IMR-90 (cell line): ENCODE measurements at regions not wholly inside any gene's neighbourhood (a gene's known extent, or its start where the extent isn't known, plus 50 kb on each side); places are given as distances from the start of the nearest gene placed in this dataset.

Source experiments
- ATAC-seq: fragments of 200-7000 bp; cut with Tn5 transposase; 2 replicates; pipeline ENCODE4 v1.9.1; 2020; ENCODE audit warnings: low read depth, mild to moderate bottlenecking, moderate library complexity
- BruUV-seq: library from RNA; stranded (reverse); fragments of 400-500 nt; replicated peaks from 2 replicates; lab custom pipeline; 2021; lab: Mats Ljungman, UMichigan
- CTCF ChIA-PET: fragments of 300-600 bp; formaldehyde crosslinking; extraction: SDS; loops from one replicate; lab custom pipeline; 2021; ENCODE audit warnings: antibody characterized with exemption; lab: Yijun Ruan, JAX
- POLR2A ChIA-PET: fragments of 300-600 bp; sonication (Branson Sonifier 250); formaldehyde crosslinking; loops from one replicate; lab custom pipeline; 2022; ENCODE audit warnings: antibody characterized with exemption; ENCODE audit not compliant: unreplicated experiment; lab: Charles Lee
- DNase-seq: peaks from one replicate; pipeline ENCODE4 v3.0.0; 2013
- H2AFZ ChIP-seq: replicated peaks from 2 replicates; pipeline ENCODE3; 2013; ENCODE audit warnings: low read length, mild to moderate bottlenecking; ENCODE audit not compliant: poor library complexity
- H2AK5ac ChIP-seq: 2 replicates; pipeline ENCODE4 v1.6.1; 2013; ENCODE audit warnings: low read depth, low read length, inconsistent platforms
- H2AK9ac ChIP-seq: replicated peaks from 2 replicates; pipeline ENCODE3; 2013; ENCODE audit warnings: mild to moderate bottlenecking, low read depth, low read length, moderate library complexity; ENCODE audit not compliant: poor library complexity
- H2BK120ac ChIP-seq: 2 replicates; pipeline ENCODE4 v1.6.1; 2013; ENCODE audit warnings: low read depth, low read length, inconsistent platforms
- H2BK15ac ChIP-seq: 3 replicates; pipeline ENCODE4 v1.6.1; 2013; ENCODE audit warnings: low read depth, low read length, inconsistent platforms
- H2BK20ac ChIP-seq: 2 replicates; pipeline ENCODE4 v1.6.1; 2013; ENCODE audit warnings: low read depth, mild to moderate bottlenecking, inconsistent platforms, low read length, moderate library complexity
- H2BK5ac ChIP-seq: 2 replicates; pipeline ENCODE4 v1.6.1; 2013; ENCODE audit warnings: mild to moderate bottlenecking, low read depth, low read length, inconsistent platforms; ENCODE audit not compliant: poor library complexity, severe bottlenecking
- H3K14ac ChIP-seq: replicated peaks from 2 replicates; pipeline ENCODE4 v1.6.1; 2013; ENCODE audit warnings: low read depth, low read length, inconsistent platforms
- H3K18ac ChIP-seq: 2 replicates; pipeline ENCODE4 v1.6.1; 2013; ENCODE audit warnings: low read depth, low read length, control low read depth
- H3K23ac ChIP-seq: 2 replicates; pipeline ENCODE4 v1.6.1; 2013; ENCODE audit warnings: low read depth, low read length, inconsistent platforms
- H3K27ac ChIP-seq: 2 replicates; pipeline ENCODE4 v1.5.1; 2013; ENCODE audit warnings: mild to moderate bottlenecking, control low read depth, low read length; ENCODE audit not compliant: insufficient read depth
- H3K27me3 ChIP-seq: 2 replicates; pipeline ENCODE4 v1.6.1; 2013; ENCODE audit warnings: low read length; ENCODE audit not compliant: control insufficient read depth, insufficient read depth
- H3K36me3 ChIP-seq: 2 replicates; pipeline ENCODE4 v1.6.1; 2013; ENCODE audit warnings: low read length, mixed read lengths; ENCODE audit not compliant: control insufficient read depth, insufficient read depth
- H3K4ac ChIP-seq: 2 replicates; pipeline ENCODE4 v1.6.1; 2013; ENCODE audit warnings: low read depth, low read length, inconsistent platforms
- H3K4me1 ChIP-seq: 2 replicates; pipeline ENCODE4 v1.6.1; 2013; ENCODE audit warnings: low read length, mixed read lengths; ENCODE audit not compliant: control insufficient read depth, insufficient read depth
- H3K4me2 ChIP-seq: 2 replicates; pipeline ENCODE4 v1.6.1; 2013; ENCODE audit warnings: low read depth, mild to moderate bottlenecking, control low read depth, low read length, moderate library complexity
- H3K4me3 ChIP-seq: 2 replicates; pipeline ENCODE4 v1.5.1; 2013; ENCODE audit warnings: low read depth, mild to moderate bottlenecking, control low read depth, low read length, moderate library complexity; ENCODE audit not compliant: insufficient read depth
- H3K56ac ChIP-seq: 2 replicates; pipeline ENCODE4 v1.6.1; 2013; ENCODE audit warnings: low read length, inconsistent platforms; ENCODE audit not compliant: insufficient read depth; ENCODE audit errors: extremely low read depth
- H3K79me1 ChIP-seq, 2 experiments: 2 replicates each; pipeline ENCODE4 v1.6.1; 2013; ENCODE audit warnings: low read length in 2 of 2, inconsistent platforms in 1 of 2, low read depth in 1 of 2
- H3K9ac ChIP-seq: 2 replicates; pipeline ENCODE4 v1.6.1; 2013; ENCODE audit warnings: low read depth, low read length, control low read depth
- H3K9me1 ChIP-seq: 2 replicates; pipeline ENCODE4 v1.6.1; 2013; ENCODE audit warnings: low read length, inconsistent platforms; ENCODE audit not compliant: insufficient read depth
- H3K9me3 ChIP-seq: 2 replicates; pipeline ENCODE4 v1.6.1; 2013; ENCODE audit warnings: low read length; ENCODE audit not compliant: control insufficient read depth, insufficient read depth
- H4K20me1 ChIP-seq: 2 replicates; pipeline ENCODE4 v1.6.1; 2013; ENCODE audit warnings: low read length, inconsistent platforms; ENCODE audit not compliant: insufficient read depth
- H4K5ac ChIP-seq: 2 replicates; pipeline ENCODE4 v1.6.1; 2013; ENCODE audit warnings: mild to moderate bottlenecking, low read depth, low read length, control low read depth
- H4K8ac ChIP-seq, 2 experiments: 2 replicates each; pipeline ENCODE4 v1.6.1; 2013; ENCODE audit warnings: low read depth in 2 of 2, low read length in 2 of 2, control low read depth in 1 of 2, inconsistent platforms in 1 of 2
- H4K91ac ChIP-seq: 2 replicates; pipeline ENCODE4 v1.6.1; 2013; ENCODE audit warnings: low read depth, low read length, inconsistent platforms; ENCODE audit not compliant: insufficient read depth
- BHLHE40 ChIP-seq: fragments of 150-350 bp; IDR thresholded peaks from 2 replicates; pipeline ENCODE4 v1.6.1; 2016; ENCODE audit warnings: mild to moderate bottlenecking, low read depth, low read length
- CEBPB ChIP-seq: IDR thresholded peaks from 2 replicates; pipeline ENCODE4 v1.6.1; 2012; ENCODE audit warnings: low read depth, low read length, improper control_type of control experiment
- CHD1 ChIP-seq: IDR thresholded peaks from 2 replicates; pipeline ENCODE4 v1.6.1; 2012; ENCODE audit warnings: low read depth, low read length, improper control_type of control experiment
- FOS ChIP-seq: fragments of 150-350 bp; IDR thresholded peaks from 2 replicates; pipeline ENCODE4 v1.6.1; 2016; ENCODE audit warnings: low read depth, low read length
- MAFK ChIP-seq: IDR thresholded peaks from 2 replicates; pipeline ENCODE4 v1.6.1; 2012; ENCODE audit warnings: low read depth, low read length, improper control_type of control experiment
- MAZ ChIP-seq: IDR thresholded peaks from 2 replicates; pipeline ENCODE4 v1.6.1; 2012; ENCODE audit warnings: low read depth, mild to moderate bottlenecking, low read length, improper control_type of control experiment, moderate library complexity, borderline replicate concordance
- MXI1 ChIP-seq: IDR thresholded peaks from 2 replicates; pipeline ENCODE4 v1.6.1; 2012; ENCODE audit warnings: low read depth, mild to moderate bottlenecking, low read length, moderate library complexity, borderline replicate concordance
- NFE2L2 ChIP-seq: fragments of 150-350 bp; IDR thresholded peaks from 2 replicates; pipeline ENCODE4 v1.6.1; 2016; ENCODE audit warnings: low read depth, mild to moderate bottlenecking, low read length
- POLR2A ChIP-seq: IDR thresholded peaks from 2 replicates; pipeline ENCODE4 v1.6.1; 2012; ENCODE audit warnings: mild to moderate bottlenecking, low read depth, low read length
- RAD21 ChIP-seq: IDR thresholded peaks from 2 replicates; pipeline ENCODE4 v1.6.1; 2012; ENCODE audit warnings: low read length, improper control_type of control experiment
- RCOR1 ChIP-seq: IDR thresholded peaks from 2 replicates; pipeline ENCODE4 v1.6.1; 2012; ENCODE audit warnings: mild to moderate bottlenecking, low read length, improper control_type of control experiment; ENCODE audit not compliant: insufficient replicate concordance
- RFX5 ChIP-seq: IDR thresholded peaks from 2 replicates; pipeline ENCODE4 v1.8.0; 2012; ENCODE audit warnings: low read depth, mild to moderate bottlenecking, low read length, moderate library complexity
- SMC3 ChIP-seq: fragments of 150-350 bp; IDR thresholded peaks from 2 replicates; pipeline ENCODE4 v1.6.1; 2016; ENCODE audit warnings: low read depth, mild to moderate bottlenecking, antibody characterized with exemption, low read length, moderate library complexity
- dilution Hi-C: fragments of 300-500 bp; cut with HindIII; formaldehyde crosslinking; loops from one replicate; pipeline ENCODE4 v1.14.3; 2018; ENCODE audit warnings: low sequenced_read_pairs; ENCODE audit not compliant: unreplicated experiment
- in situ Hi-C: fragments of 300-500 bp; cut with MboI; formaldehyde crosslinking; loops from 3 replicates; pipeline ENCODE4 v1.14.3; 2019; ENCODE audit warnings: low sequenced_read_pairs, inconsistent platforms, mixed read lengths
- intact Hi-C: fragments of 100-400 bp; cut with micrococcal nuclease; formaldehyde crosslinking; loops from 2 replicates; pipeline ENCODE4 v1.10.0; 2022
- TF ChIP-seq, protein P1 (sequence below): conservative IDR thresholded peaks from 2 replicates; pipeline ENCODE4 v1.5.1; 2012; ENCODE audit warnings: mild to moderate bottlenecking, low read depth, low read length, improper control_type of control experiment
- TF ChIP-seq, protein P2 (sequence below): fragments of 150-350 bp; IDR thresholded peaks from 2 replicates; pipeline ENCODE4 v1.6.1; 2016; ENCODE audit warnings: low read depth, mild to moderate bottlenecking, low read length, moderate library complexity, borderline replicate concordance
- TF ChIP-seq, protein P3 (sequence below): fragments of 150-350 bp; IDR thresholded peaks from 2 replicates; pipeline ENCODE4 v1.6.1; 2017; ENCODE audit warnings: mild to moderate bottlenecking, antibody characterized with exemption, low read length, low read depth

DNA sequence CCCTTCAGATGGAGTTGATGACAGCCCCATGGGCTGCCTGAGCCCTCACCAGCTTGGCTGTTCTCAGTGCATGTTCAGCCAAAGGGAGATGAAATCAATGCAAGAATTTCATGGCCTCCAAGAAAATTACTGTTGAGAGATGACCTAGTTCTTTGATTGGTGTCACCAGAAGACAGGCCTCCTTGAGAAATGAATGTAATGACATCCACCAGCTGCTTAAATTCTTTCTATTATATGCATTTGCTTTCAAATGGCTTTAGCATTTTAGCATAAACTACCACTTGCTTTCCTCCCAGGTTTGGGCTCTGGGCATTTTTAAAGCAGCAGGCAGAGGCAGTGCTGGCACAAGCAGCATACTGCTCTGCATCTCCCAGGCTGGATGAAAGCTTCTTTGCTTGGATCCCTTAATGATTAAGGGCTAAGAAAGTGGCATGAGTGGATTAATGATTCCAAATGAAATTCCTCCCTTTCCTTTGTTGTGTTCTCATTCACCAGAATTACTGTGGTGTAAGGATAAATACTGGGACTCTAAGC lies 278.4 kb downstream of the ZNF326 start:
- H4K91ac ChIP-seq = no peak overlapping the region
- no peak overlapping the region for H4K5ac ChIP-seq
- H4K20me1 ChIP-seq = no peaks in the 10 kb centered on the region
- H3K4me1 ChIP-seq = no peaks in the 10 kb centered on the region
- no peaks in the 10 kb centered on the region for H3K79me1 ChIP-seq
- no peaks in the 10 kb centered on the region for H3K36me3 ChIP-seq
- no peak overlapping the region for H2AK5ac ChIP-seq
- H3K27me3 ChIP-seq = no peaks in the 10 kb centered on the region
- intact Hi-C loops (no loop called here), in situ Hi-C loops (no loop called here), dilution Hi-C loops (no loop called here)
- no peak overlapping the region for H3K27ac ChIP-seq
- H3K4me3 ChIP-seq = no peak overlapping the region
- no peak overlapping the region for H2BK20ac ChIP-seq
- no peak overlapping the region for H3K9ac ChIP-seq
- H4K8ac ChIP-seq = no peak overlapping the region
- H3K9me1 ChIP-seq = no peaks in the 10 kb centered on the region
- no peak overlapping the region for H2BK120ac ChIP-seq
- no peak overlapping the region for H2BK5ac ChIP-seq
- ChIA-PET CTCF (no interaction called here), POLR2A (no interaction called here)
- H3K4me2 ChIP-seq = no peak overlapping the region
- TF ChIP-seq POLR2A = no peak
- TF ChIP-seq MAZ = no peak
- no peak for TF ChIP-seq BHLHE40
- TF ChIP-seq MXI1 = no peak
- TF ChIP-seq, protein P1, sequence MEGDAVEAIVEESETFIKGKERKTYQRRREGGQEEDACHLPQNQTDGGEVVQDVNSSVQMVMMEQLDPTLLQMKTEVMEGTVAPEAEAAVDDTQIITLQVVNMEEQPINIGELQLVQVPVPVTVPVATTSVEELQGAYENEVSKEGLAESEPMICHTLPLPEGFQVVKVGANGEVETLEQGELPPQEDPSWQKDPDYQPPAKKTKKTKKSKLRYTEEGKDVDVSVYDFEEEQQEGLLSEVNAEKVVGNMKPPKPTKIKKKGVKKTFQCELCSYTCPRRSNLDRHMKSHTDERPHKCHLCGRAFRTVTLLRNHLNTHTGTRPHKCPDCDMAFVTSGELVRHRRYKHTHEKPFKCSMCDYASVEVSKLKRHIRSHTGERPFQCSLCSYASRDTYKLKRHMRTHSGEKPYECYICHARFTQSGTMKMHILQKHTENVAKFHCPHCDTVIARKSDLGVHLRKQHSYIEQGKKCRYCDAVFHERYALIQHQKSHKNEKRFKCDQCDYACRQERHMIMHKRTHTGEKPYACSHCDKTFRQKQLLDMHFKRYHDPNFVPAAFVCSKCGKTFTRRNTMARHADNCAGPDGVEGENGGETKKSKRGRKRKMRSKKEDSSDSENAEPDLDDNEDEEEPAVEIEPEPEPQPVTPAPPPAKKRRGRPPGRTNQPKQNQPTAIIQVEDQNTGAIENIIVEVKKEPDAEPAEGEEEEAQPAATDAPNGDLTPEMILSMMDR = no peak
- no peak for TF ChIP-seq NFE2L2
- TF ChIP-seq CHD1 = no peak
- TF ChIP-seq SMC3 = no peak
- no peak for TF ChIP-seq RCOR1
- TF ChIP-seq MAFK = no peak
- TF ChIP-seq RAD21 = no peak
- TF ChIP-seq FOS = no peak
- TF ChIP-seq, protein P2, sequence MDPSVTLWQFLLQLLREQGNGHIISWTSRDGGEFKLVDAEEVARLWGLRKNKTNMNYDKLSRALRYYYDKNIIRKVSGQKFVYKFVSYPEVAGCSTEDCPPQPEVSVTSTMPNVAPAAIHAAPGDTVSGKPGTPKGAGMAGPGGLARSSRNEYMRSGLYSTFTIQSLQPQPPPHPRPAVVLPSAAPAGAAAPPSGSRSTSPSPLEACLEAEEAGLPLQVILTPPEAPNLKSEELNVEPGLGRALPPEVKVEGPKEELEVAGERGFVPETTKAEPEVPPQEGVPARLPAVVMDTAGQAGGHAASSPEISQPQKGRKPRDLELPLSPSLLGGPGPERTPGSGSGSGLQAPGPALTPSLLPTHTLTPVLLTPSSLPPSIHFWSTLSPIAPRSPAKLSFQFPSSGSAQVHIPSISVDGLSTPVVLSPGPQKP = no peak
- TF ChIP-seq, protein P3, sequence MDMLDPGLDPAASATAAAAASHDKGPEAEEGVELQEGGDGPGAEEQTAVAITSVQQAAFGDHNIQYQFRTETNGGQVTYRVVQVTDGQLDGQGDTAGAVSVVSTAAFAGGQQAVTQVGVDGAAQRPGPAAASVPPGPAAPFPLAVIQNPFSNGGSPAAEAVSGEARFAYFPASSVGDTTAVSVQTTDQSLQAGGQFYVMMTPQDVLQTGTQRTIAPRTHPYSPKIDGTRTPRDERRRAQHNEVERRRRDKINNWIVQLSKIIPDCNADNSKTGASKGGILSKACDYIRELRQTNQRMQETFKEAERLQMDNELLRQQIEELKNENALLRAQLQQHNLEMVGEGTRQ = no peak
- TF ChIP-seq CEBPB = no peak
- no peak for TF ChIP-seq RFX5
- no peak overlapping the region for H3K56ac ChIP-seq
- H2BK15ac ChIP-seq = no peak overlapping the region
- BruUV-seq = no TSS peak
- no peak overlapping the region for H3K4ac ChIP-seq
- H2AK9ac ChIP-seq = no peak overlapping the region
- H3K23ac ChIP-seq = no peak overlapping the region
- no peak for DNase-seq
- H3K9me3 ChIP-seq = no peaks in the 10 kb centered on the region
- no peak overlapping the region for H2AFZ ChIP-seq
- no peak for ATAC-seq
- no peak overlapping the region for H3K18ac ChIP-seq
- no peak overlapping the region for H3K14ac ChIP-seq
